Effector memory CD4-positive, alpha-beta T cell (primary cell): ENCODE measurements at regions not wholly inside any gene's neighbourhood (a gene's known extent, or its start where the extent isn't known, plus 50 kb on each side); places are given as distances from the start of the nearest gene placed in this dataset.

Experiments
- DNase-seq, 3 donors: peaks; one replicate each; pipeline ENCODE4 v3.0.0-alpha.2; 2020
- H3K27ac ChIP-seq: 2 replicates; pipeline ENCODE4 v1.7.0; 2013; ENCODE audit warnings: mild to moderate bottlenecking, low read length, moderate library complexity; ENCODE audit not compliant: insufficient read depth, poor library complexity, severe bottlenecking
- H3K27me3 ChIP-seq: replicated peaks from 2 replicates; pipeline ENCODE4 v1.7.0; 2013; ENCODE audit warnings: mild to moderate bottlenecking, low read length; ENCODE audit not compliant: insufficient read depth, control insufficient read depth, poor library complexity, severe bottlenecking
- H3K36me3 ChIP-seq: 2 replicates; pipeline ENCODE4 v1.7.0; 2013; ENCODE audit warnings: mild to moderate bottlenecking, low read length, moderate library complexity; ENCODE audit not compliant: control insufficient read depth, insufficient read depth
- H3K4me1 ChIP-seq: 2 replicates; pipeline ENCODE4 v1.7.0; 2013; ENCODE audit warnings: low read length, mild to moderate bottlenecking; ENCODE audit not compliant: control insufficient read depth, insufficient read depth, poor library complexity, severe bottlenecking
- H3K4me3 ChIP-seq: 2 replicates; pipeline ENCODE4 v1.7.0; 2013; ENCODE audit warnings: low read length, low read depth, mild to moderate bottlenecking; ENCODE audit not compliant: insufficient read depth, poor library complexity, severe bottlenecking
- H3K9me3 ChIP-seq: 2 replicates; pipeline ENCODE4 v1.7.0; 2013; ENCODE audit warnings: mild to moderate bottlenecking, low read length, moderate library complexity; ENCODE audit not compliant: control insufficient read depth

- Histone ChIP-seq H3K27me3 (no peaks in the 10 kb centered on the region), H3K36me3 (no peaks in the 10 kb centered on the region), H3K27ac (no peak overlapping the region), H3K4me3 (no peak overlapping the region), H3K4me1 (no peaks in the 10 kb centered on the region), H3K9me3 (no peaks in the 10 kb centered on the region)
- DNase-seq, result no peak
These were observed 262.4 kb downstream of the SOX4 start for GRCh38 chr6:21855811-21856455.

GRCh38 chr6:21856456-21856825, 262.9 kb downstream of the SOX4 start:
- Histone ChIP-seq H3K36me3 (no peaks in the 10 kb centered on the region), H3K4me3 (no peak overlapping the region), H3K9me3 (no peaks in the 10 kb centered on the region), H3K4me1 (no peaks in the 10 kb centered on the region), H3K27ac (no peak overlapping the region), H3K27me3 (no peaks in the 10 kb centered on the region)
- DNase-seq, result no peak

GRCh38 chr6:21856844-21857243, 263.3 kb downstream of the SOX4 start:
- no peaks in the 10 kb centered on the region for H3K4me1 ChIP-seq
- no peaks in the 10 kb centered on the region for H3K27me3 ChIP-seq
- H3K36me3 ChIP-seq, result no peaks in the 10 kb centered on the region
- no peak for DNase-seq
- H3K27ac ChIP-seq, result no peak overlapping the region
- H3K9me3 ChIP-seq, result no peaks in the 10 kb centered on the region
- no peak overlapping the region for H3K4me3 ChIP-seq

DNA sequence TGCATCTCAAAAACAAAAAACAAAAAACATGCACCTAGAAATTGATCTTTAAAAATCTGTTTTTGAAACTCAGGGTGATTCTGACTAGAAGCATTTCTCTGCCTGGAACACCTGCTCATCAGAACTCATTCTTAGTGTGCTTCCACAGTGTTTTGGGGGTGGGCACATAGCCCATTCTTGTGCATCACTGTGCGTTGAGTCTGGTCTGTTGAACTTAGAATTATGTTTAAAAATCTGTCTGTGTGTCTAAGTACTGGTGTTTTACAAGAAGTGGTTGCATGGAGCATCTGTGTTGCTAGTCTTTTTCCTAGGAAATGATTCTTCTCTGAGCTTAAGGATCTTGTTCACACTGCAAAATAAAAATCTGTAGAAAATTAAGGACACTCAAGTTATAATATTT, 264.5 kb downstream of the SOX4 start:
- Histone ChIP-seq H3K4me1 (no peaks in the 10 kb centered on the region), H3K27me3 (no peaks in the 10 kb centered on the region), H3K36me3 (no peaks in the 10 kb centered on the region), H3K9me3 (no peaks in the 10 kb centered on the region), H3K4me3 (no peak overlapping the region), H3K27ac (no peak overlapping the region)
- DNase-seq, result no peak

DNA sequence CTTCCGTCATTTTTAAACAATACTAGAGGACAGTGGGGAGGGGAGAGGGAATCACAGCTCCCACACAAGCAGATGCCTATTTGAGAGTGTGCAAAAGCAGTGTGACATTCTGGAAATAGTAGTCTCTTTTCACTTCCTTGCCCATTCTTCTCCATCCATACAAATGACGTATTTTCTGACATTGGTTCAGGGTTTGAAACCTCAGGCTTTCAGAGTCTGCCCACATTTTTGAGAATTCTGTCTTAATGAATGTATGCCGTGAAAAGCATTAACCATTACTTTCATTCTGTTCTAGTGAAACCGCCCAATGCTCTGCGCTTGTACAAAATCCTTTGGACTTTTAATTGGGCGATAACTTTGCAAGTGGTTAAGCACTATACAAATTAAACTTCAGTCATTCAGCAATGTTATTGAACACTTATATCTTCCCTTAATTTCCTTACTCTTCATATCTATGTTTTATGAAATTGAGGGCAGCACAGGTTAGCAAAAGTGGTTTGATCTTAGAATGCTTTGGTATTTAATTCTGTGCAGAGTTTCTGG, 265.7 kb downstream of the SOX4 start:
- Histone ChIP-seq H3K9me3 (no peaks in the 10 kb centered on the region), H3K36me3 (no peaks in the 10 kb centered on the region), H3K4me3 (no peak overlapping the region), H3K27me3 (no peaks in the 10 kb centered on the region), H3K27ac (no peak overlapping the region), H3K4me1 (no peaks in the 10 kb centered on the region)
- no peak for DNase-seq

DNA sequence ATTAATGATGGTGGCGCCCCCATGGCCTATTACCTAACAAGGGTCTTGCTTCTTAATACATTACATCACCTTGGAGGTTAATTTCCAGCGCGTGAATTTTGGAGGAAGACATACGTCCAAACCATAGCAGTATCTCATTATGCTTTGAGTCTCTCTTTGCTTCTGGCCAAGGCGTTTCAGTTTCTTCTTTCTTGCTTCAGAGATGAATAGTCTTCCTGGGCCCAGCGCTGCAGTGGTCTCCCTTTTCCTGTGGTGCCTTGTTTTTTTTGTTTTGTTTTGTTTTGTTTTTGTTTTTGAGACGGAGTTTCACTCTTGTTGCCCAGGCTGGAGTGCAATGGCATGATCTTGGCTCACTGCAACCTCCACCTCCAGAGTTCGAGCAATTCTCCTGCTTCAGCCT, 268.4 kb downstream of the SOX4 start:
- H3K9me3 ChIP-seq, result no peaks in the 10 kb centered on the region
- no peak overlapping the region for H3K27ac ChIP-seq
- H3K36me3 ChIP-seq, result no peaks in the 10 kb centered on the region
- no peaks in the 10 kb centered on the region for H3K27me3 ChIP-seq
- H3K4me1 ChIP-seq, result no peaks in the 10 kb centered on the region
- H3K4me3 ChIP-seq, result no peak overlapping the region
- no peak for DNase-seq

DNA sequence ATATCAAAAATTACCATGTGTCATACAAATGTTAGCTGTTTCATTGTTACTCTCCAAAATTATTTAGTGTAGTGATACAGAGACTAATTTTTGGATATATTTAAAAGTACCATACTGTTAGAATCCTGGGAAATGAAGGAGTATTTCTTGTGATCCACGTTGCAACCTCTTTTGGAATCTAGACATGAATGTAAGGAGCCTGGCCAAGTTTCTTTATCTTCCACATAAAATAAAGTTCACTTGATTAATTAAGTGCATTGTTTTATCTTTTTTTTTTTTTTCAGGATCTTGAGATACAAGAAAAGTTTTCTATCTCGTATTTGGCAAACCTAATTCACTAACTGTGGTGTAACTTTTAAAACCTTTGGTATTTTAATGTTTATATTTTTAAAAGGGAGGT, 270.7 kb downstream of the SOX4 start:
- Histone ChIP-seq H3K27me3 (no peaks in the 10 kb centered on the region), H3K4me1 (no peaks in the 10 kb centered on the region), H3K4me3 (no peak overlapping the region), H3K36me3 (no peaks in the 10 kb centered on the region), H3K27ac (no peak overlapping the region), H3K9me3 (no peaks in the 10 kb centered on the region)
- no peak for DNase-seq

DNA sequence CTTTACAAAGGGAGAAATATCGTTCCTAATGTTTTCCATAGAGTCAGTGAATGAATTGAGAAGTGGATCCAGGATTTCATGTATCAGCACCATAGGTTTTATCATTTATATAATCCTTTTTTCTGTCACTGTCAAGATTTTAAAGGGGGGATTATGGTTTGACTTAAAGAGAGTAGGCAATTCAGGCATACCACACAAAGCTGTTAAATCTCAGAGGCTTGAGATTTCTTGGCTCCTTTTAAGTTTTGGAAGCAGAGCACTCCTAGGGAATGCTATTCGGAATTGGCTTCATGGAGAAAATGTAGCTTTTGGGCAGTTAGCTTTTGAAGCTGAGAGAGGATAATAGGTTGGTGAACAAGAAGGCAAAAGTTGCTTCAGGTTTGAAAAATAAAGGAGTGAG, 274.7 kb downstream of the SOX4 start:
- H3K36me3 ChIP-seq, result no peaks in the 10 kb centered on the region
- H3K4me1 ChIP-seq, result no peaks in the 10 kb centered on the region
- DNase-seq, result no peak
- H3K27ac ChIP-seq, result no peak overlapping the region
- no peaks in the 10 kb centered on the region for H3K9me3 ChIP-seq
- H3K4me3 ChIP-seq, result no peak overlapping the region
- H3K27me3 ChIP-seq, result no peaks in the 10 kb centered on the region

GRCh38 chr6:21869085-21869771, 275.7 kb downstream of the SOX4 start:
- H3K4me3 ChIP-seq, result no peak overlapping the region
- H3K4me1 ChIP-seq, result no peaks in the 10 kb centered on the region
- H3K27ac ChIP-seq, result no peak overlapping the region
- no peaks in the 10 kb centered on the region for H3K36me3 ChIP-seq
- no peak for DNase-seq
- H3K27me3 ChIP-seq, result no peaks in the 10 kb centered on the region
- no peaks in the 10 kb centered on the region for H3K9me3 ChIP-seq

- H3K4me1 ChIP-seq, result no peaks in the 10 kb centered on the region
- no peak overlapping the region for H3K4me3 ChIP-seq
- no peak overlapping the region for H3K27ac ChIP-seq
- no peaks in the 10 kb centered on the region for H3K9me3 ChIP-seq
- no peak for DNase-seq
- no peaks in the 10 kb centered on the region for H3K36me3 ChIP-seq
- no peaks in the 10 kb centered on the region for H3K27me3 ChIP-seq
These were observed 276.7 kb downstream of the SOX4 start for GRCh38 chr6:21870076-21870730.
